ENCODE measurements at regions not wholly inside any gene's neighbourhood (a gene's known extent, or its start where the extent isn't known, plus 50 kb on each side); places are given as distances from the start of the nearest gene placed in this dataset.

DNA sequence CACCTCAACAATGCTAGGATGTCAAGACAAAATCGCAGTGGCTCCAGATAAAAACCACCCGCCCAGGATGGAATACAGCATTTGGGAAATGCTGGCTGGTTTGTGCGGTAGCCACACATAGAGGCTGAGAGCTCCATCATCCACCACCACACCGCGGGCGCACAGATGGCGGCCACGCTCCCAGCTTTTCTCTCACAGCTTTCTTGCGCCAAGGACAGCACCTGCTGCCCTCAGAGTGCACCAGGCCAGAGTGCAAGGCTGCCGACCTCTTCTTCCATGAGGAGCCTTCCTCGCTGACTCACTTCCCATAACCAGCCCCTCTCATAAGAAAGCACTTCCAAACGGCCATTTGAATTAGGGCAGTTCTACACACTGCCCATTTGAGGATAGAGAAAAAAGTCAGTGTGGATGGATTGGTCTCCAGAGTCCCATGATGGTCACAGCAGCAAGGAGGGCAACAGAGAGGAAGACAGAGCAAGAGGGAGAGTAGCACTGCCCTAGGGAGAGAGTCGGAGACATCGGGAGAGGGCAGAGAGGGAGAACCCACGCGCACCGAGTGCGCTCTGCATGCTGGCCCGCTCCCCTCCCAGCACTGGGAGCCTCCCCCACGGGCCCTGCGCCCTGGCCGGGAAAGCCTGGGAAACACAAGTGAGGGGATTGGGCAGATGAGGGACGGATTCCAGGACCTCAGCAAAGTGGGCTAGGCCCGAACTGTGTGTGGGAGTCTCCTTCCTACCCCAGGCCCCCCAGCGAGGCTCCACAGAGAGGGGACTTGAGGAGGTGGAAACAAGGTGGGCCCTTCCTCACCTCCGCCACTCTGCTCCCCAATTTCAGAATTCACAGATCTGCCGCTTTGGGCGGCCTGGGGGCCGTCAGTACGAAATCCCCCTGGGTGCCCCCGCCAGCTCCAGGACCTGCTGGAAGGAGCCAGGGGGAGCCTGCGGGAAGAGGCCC lies 156.9 kb downstream of the USP12 start:
- Mint-ChIP-seq H3K9me3 (no peaks in the 10 kb centered on the region), H3K27ac (peak overlapping the region in 1 of 7 donors; percentile 67), H3K4me3 (no peak overlapping the region), H3K4me1 (no peaks in the 10 kb centered on the region), H3K36me3 (no peaks in the 10 kb centered on the region), H3K27me3 (ENCODE audit: low read depth in 3 of 3) (peaks cover 0 to 3% (median 3%) of the 10 kb centered on the region in 3 donors)
- intact Hi-C loops (cut with micrococcal nuclease): no loop called here
- no peaks in the 10 kb centered on the region for H3K27me3 ChIP-seq (ENCODE audit: control insufficient read depth in 2 of 2, insufficient read depth in 2 of 2, low read length in 2 of 2)
- H3K9me3 ChIP-seq (replicated peaks in 1 of 2; ENCODE audit: control insufficient read depth in 1 of 2, insufficient read depth in 1 of 2, low read length in 2 of 2): no peaks in the 10 kb centered on the region
- no peaks in the 10 kb centered on the region for H3K36me3 ChIP-seq (replicated peaks in 1 of 2; ENCODE audit: control insufficient read depth in 1 of 2, insufficient read depth in 2 of 2, low read length in 2 of 2)
- no peaks in the 10 kb centered on the region for H3K4me1 ChIP-seq (ENCODE audit: control insufficient read depth in 1 of 2, insufficient read depth in 2 of 2, low read length in 2 of 2)
- no peak overlapping the region for H2AFZ ChIP-seq (ENCODE audit: insufficient read depth, low read depth, low read length, poor library complexity, severe bottlenecking)
- DNase-seq: no peak
- H3K79me2 ChIP-seq (ENCODE audit: insufficient read depth, low read length): no peaks in the 10 kb centered on the region
- no peak overlapping the region for H3K27ac ChIP-seq (ENCODE audit: low read depth in 1 of 2, low read length in 2 of 2)
- WGBS (ENCODE audit: insufficient coverage): 98% methylated on average over 17 of the region's 32 CpGs
- no peak overlapping the region for H3K4me3 ChIP-seq (replicated peaks in 1 of 3; ENCODE audit: low read depth in 2 of 3, low read length in 3 of 3)
- H4K20me1 ChIP-seq (ENCODE audit: insufficient read depth, low read length): no peaks in the 10 kb centered on the region
- no peak overlapping the region for H3K9ac ChIP-seq (ENCODE audit: insufficient read depth, low read length, poor library complexity, severe bottlenecking)
- TF ChIP-seq, protein P1, sequence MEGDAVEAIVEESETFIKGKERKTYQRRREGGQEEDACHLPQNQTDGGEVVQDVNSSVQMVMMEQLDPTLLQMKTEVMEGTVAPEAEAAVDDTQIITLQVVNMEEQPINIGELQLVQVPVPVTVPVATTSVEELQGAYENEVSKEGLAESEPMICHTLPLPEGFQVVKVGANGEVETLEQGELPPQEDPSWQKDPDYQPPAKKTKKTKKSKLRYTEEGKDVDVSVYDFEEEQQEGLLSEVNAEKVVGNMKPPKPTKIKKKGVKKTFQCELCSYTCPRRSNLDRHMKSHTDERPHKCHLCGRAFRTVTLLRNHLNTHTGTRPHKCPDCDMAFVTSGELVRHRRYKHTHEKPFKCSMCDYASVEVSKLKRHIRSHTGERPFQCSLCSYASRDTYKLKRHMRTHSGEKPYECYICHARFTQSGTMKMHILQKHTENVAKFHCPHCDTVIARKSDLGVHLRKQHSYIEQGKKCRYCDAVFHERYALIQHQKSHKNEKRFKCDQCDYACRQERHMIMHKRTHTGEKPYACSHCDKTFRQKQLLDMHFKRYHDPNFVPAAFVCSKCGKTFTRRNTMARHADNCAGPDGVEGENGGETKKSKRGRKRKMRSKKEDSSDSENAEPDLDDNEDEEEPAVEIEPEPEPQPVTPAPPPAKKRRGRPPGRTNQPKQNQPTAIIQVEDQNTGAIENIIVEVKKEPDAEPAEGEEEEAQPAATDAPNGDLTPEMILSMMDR (IDR thresholded peaks at IDR 0.05): no peak
- no peak overlapping the region for H3K4me2 ChIP-seq (replicated peaks; ENCODE audit: extremely low read depth, low read length, poor library complexity, severe bottlenecking)

DNA sequence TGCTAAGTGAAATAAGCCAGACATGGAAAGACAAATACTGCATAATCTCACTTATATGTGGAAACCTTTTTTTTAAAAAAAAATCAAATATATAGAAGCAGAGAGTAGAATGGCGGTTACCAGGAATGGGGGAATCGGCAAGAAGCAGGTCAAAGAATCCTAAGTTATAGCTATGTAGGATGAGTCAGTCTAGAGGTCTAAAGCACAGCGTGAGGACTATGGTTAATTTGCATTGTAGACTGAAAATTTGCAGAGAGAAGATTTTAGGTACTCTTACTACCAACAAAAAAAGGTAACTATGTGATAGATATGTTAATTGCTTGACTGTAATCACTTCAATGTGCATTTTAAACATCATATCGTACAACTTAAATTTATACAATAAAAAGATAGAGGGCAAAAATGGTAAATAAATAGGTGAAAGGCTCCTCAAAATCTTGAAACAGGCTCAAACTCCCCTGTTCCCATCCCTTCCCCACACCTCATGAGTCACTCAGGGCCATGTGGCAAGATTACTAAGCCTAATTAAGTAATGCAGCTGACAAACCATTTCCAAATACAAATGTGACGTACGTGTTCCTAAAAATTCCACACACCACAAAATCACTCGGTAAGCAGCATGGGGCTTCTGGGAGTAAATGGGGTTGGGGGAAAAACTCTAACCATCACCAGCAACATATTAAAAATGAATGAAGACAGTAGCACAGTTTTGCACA lies 159.0 kb downstream of the USP12 start:
- Histone ChIP-seq H3K27me3 (ENCODE audit: control insufficient read depth in 2 of 2, insufficient read depth in 2 of 2, low read length in 2 of 2) (peaks cover 0 to 4% of the 10 kb centered on the region in 2 donors), H3K4me2 (replicated peaks; ENCODE audit: extremely low read depth, low read length, poor library complexity, severe bottlenecking) (no peak overlapping the region), H3K4me1 (ENCODE audit: control insufficient read depth in 1 of 2, insufficient read depth in 2 of 2, low read length in 2 of 2) (no peaks in the 10 kb centered on the region), H3K4me3 (replicated peaks in 1 of 3; ENCODE audit: low read depth in 2 of 3, low read length in 3 of 3) (no peak overlapping the region), H2AFZ (ENCODE audit: insufficient read depth, low read depth, low read length, poor library complexity, severe bottlenecking) (no peak overlapping the region), H3K9ac (ENCODE audit: insufficient read depth, low read length, poor library complexity, severe bottlenecking) (no peak overlapping the region), H3K9me3 (replicated peaks in 1 of 2; ENCODE audit: control insufficient read depth in 1 of 2, insufficient read depth in 1 of 2, low read length in 2 of 2) (no peaks in the 10 kb centered on the region), H3K79me2 (ENCODE audit: insufficient read depth, low read length) (no peaks in the 10 kb centered on the region), H3K27ac (ENCODE audit: low read depth in 1 of 2, low read length in 2 of 2) (no peak overlapping the region), H3K36me3 (replicated peaks in 1 of 2; ENCODE audit: control insufficient read depth in 1 of 2, insufficient read depth in 2 of 2, low read length in 2 of 2) (no peaks in the 10 kb centered on the region), H4K20me1 (ENCODE audit: insufficient read depth, low read length) (no peaks in the 10 kb centered on the region)
- no peak overlapping the region for H3K4me3 Mint-ChIP-seq
- WGBS (ENCODE audit: insufficient coverage): 100% methylated on average over 2 of the region's 7 CpGs
- peaks cover 0 to 12% (median 9%) of the 10 kb centered on the region in 3 donors for H3K27me3 Mint-ChIP-seq (ENCODE audit: low read depth in 3 of 3)
- H3K9me3 Mint-ChIP-seq: no peaks in the 10 kb centered on the region
- H3K27ac Mint-ChIP-seq: peak overlapping the region in 1 of 7 donors; percentile 47
- TF ChIP-seq, protein P1 (IDR thresholded peaks at IDR 0.05): no peak
- intact Hi-C loops (cut with micrococcal nuclease): no loop called here
- H3K36me3 Mint-ChIP-seq: no peaks in the 10 kb centered on the region
- DNase-seq: peak in 2 of 3 donors; percentile 2 to 63
- H3K4me1 Mint-ChIP-seq: no peaks in the 10 kb centered on the region

Data from CD14-positive monocyte (primary cell).